H1 (cell line): ENCODE measurements at regions not wholly inside any gene's neighbourhood (a gene's known extent, or its start where the extent isn't known, plus 50 kb on each side); places are given as distances from the start of the nearest gene placed in this dataset.
A peak's percentile ranks its signal among the peaks of the same experiment; 100 is the strongest.

ENCODE experiments used
- CTCF ChIA-PET: fragments of 300-600 bp; sonication (Branson Sonifier 250); formaldehyde crosslinking; loops from one replicate; lab custom pipeline; 2021; ENCODE audit not compliant: partially characterized antibody; lab: Charles Lee
- POLR2A ChIA-PET: fragments of 300-600 bp; sonication (Branson Sonifier 250); formaldehyde crosslinking; loops from one replicate; lab custom pipeline; 2021; ENCODE audit warnings: inconsistent platforms; ENCODE audit not compliant: partially characterized antibody; lab: Charles Lee
- DNase-seq, 2 experiments: peaks; one replicate each; pipeline versions ENCODE4 v3.0.0 to v3.0.0-alpha.2; 2010 to 2022; ENCODE audit warnings: low spot score in 2 of 2, low read depth in 1 of 2, mixed read lengths in 1 of 2
- FAIRE-seq: peaks from 2 replicates; lab custom pipeline; 2011; peaks lifted over from hg19 to GRCh38; lab: Jason Lieb, UNC
- H2AFZ ChIP-seq: 2 replicates; pipeline ENCODE4 v1.8.1; 2012; ENCODE audit warnings: low read length, inconsistent platforms
- H2AK5ac ChIP-seq: 2 replicates; pipeline ENCODE4 v1.6.1; 2013; ENCODE audit warnings: low read depth, low read length
- H2BK120ac ChIP-seq: replicated peaks from 2 replicates; pipeline ENCODE3; 2013; ENCODE audit warnings: low read depth, low read length, inconsistent platforms
- H2BK12ac ChIP-seq: 2 replicates; pipeline ENCODE4 v1.6.1; 2013; ENCODE audit warnings: low read depth, low read length
- H2BK15ac ChIP-seq: 2 replicates; pipeline ENCODE4 v1.6.1; 2013; ENCODE audit warnings: low read length
- H2BK20ac ChIP-seq: 2 replicates; pipeline ENCODE4 v1.6.1; 2013; ENCODE audit warnings: low read length
- H2BK5ac ChIP-seq: 2 replicates; pipeline ENCODE4 v1.6.1; 2013; ENCODE audit warnings: low read depth, low read length
- H3K14ac ChIP-seq: 2 replicates; pipeline ENCODE4 v1.6.1; 2013; ENCODE audit warnings: inconsistent platforms; ENCODE audit not compliant: insufficient read length
- H3K18ac ChIP-seq: 2 replicates; pipeline ENCODE4 v1.6.1; 2013; ENCODE audit warnings: low read length; ENCODE audit errors: extremely low read depth
- H3K23ac ChIP-seq: 2 replicates; pipeline ENCODE4 v1.6.1; 2013; ENCODE audit warnings: inconsistent platforms; ENCODE audit not compliant: insufficient read length
- H3K23me2 ChIP-seq: 2 replicates; pipeline ENCODE4 v1.6.1; 2013; ENCODE audit warnings: low read depth, low read length
- H3K27ac ChIP-seq: 2 replicates; pipeline ENCODE4 v1.6.1; 2011; ENCODE audit warnings: low read depth, low read length, inconsistent platforms
- H3K27me3 ChIP-seq, 4 experiments: replicated peaks in 1 of 4; 1 replicate in 1 of 4; 2 replicates in 3 of 4; pipeline versions ENCODE4 v1.6.1 to v1.8.1; 2011 to 2013; ENCODE audit warnings: low read length in 3 of 4, mild to moderate bottlenecking in 3 of 4, inconsistent platforms in 2 of 4, mixed read lengths in 2 of 4, moderate library complexity in 1 of 4; ENCODE audit not compliant: control insufficient read depth in 3 of 4, insufficient read depth in 3 of 4; ENCODE audit errors: extremely low read depth in 1 of 4
- H3K36me3 ChIP-seq, 4 experiments: 2 replicates each; pipeline versions ENCODE4 v1.6.1 to v1.8.1; 2011 to 2013; ENCODE audit warnings: mild to moderate bottlenecking in 4 of 4, low read length in 3 of 4, moderate library complexity in 2 of 4, control low read depth in 1 of 4, inconsistent platforms in 1 of 4; ENCODE audit not compliant: insufficient read depth in 4 of 4, control insufficient read depth in 2 of 4
- H3K4ac ChIP-seq: replicated peaks from 2 replicates; pipeline ENCODE3; 2013; ENCODE audit warnings: low read length, low read depth, mixed read lengths, inconsistent platforms; ENCODE audit not compliant: insufficient read length
- H3K4me1 ChIP-seq, 4 experiments: replicated peaks in 1 of 4; 1 replicate in 1 of 4; 2 replicates in 3 of 4; pipeline versions ENCODE4 v1.6.1 to v1.8.1; 2011 to 2013; ENCODE audit warnings: low read length in 3 of 4, inconsistent platforms in 2 of 4, mixed read lengths in 1 of 4; ENCODE audit not compliant: insufficient read depth in 4 of 4, control insufficient read depth in 3 of 4
- H3K4me2 ChIP-seq, 2 experiments: 2 replicates each; pipeline versions ENCODE4 v1.6.1 to v1.8.1; 2011 to 2013; ENCODE audit warnings: low read depth in 2 of 2, low read length in 2 of 2, control low read depth in 1 of 2, inconsistent platforms in 1 of 2, mild to moderate bottlenecking in 1 of 2; ENCODE audit not compliant: insufficient read depth in 1 of 2
- H3K4me3 ChIP-seq, 4 experiments: fragments of 200-600, 300-600 bp in 1 of 4; sonication (generic), shearing (Covaris generic), sonication (Bioruptor Twin) in 1 of 4; 2 replicates each; pipeline versions ENCODE4 v1.5.1 to v1.8.1; 2011 to 2016; ENCODE audit warnings: low read length in 4 of 4, low read depth in 3 of 4, control low read depth in 2 of 4, inconsistent platforms in 2 of 4, mild to moderate bottlenecking in 2 of 4, mixed read lengths in 1 of 4, moderate library complexity in 1 of 4; ENCODE audit not compliant: insufficient read depth in 2 of 4; ENCODE audit errors: extremely low read depth in 1 of 4
- H3K56ac ChIP-seq: replicated peaks from 2 replicates; pipeline ENCODE3; 2013; ENCODE audit warnings: low read depth, mild to moderate bottlenecking, mixed read lengths, low read length, inconsistent platforms; ENCODE audit not compliant: insufficient read length
- H3K79me1 ChIP-seq: 2 replicates; pipeline ENCODE4 v1.6.1; 2013; ENCODE audit warnings: low read depth, low read length, control low read depth
- H3K79me2 ChIP-seq, 2 experiments: 2 replicates each; pipeline versions ENCODE4 v1.6.1 to v1.8.1; 2012 to 2013; ENCODE audit warnings: low read length in 2 of 2, mild to moderate bottlenecking in 2 of 2, inconsistent platforms in 1 of 2; ENCODE audit not compliant: insufficient read depth in 2 of 2, control insufficient read depth in 1 of 2
- H3K9ac ChIP-seq, 4 experiments: replicated peaks in 1 of 4; 1 replicate in 1 of 4; 2 replicates in 3 of 4; pipeline versions ENCODE4 v1.6.1 to v1.8.1; 2011 to 2013; ENCODE audit warnings: low read depth in 3 of 4, low read length in 3 of 4, control low read depth in 2 of 4, mild to moderate bottlenecking in 2 of 4, moderate library complexity in 2 of 4, inconsistent platforms in 1 of 4; ENCODE audit errors: extremely low read depth in 1 of 4
- H3K9me3 ChIP-seq, 2 experiments: 2 replicates each; pipeline versions ENCODE4 v1.6.1 to v1.8.1; 2012 to 2013; ENCODE audit warnings: mild to moderate bottlenecking in 2 of 2, moderate library complexity in 2 of 2, control low read depth in 1 of 2, inconsistent platforms in 1 of 2, low read depth in 1 of 2, low read length in 1 of 2, mixed read lengths in 1 of 2; ENCODE audit not compliant: insufficient read depth in 2 of 2
- H4K20me1 ChIP-seq, 2 experiments: replicated peaks in 1 of 2; 2 replicates each; pipeline versions ENCODE3 to v1.8.1; 2011 to 2013; ENCODE audit warnings: inconsistent platforms in 2 of 2, low read length in 2 of 2, mild to moderate bottlenecking in 1 of 2; ENCODE audit not compliant: insufficient read depth in 2 of 2, control insufficient read depth in 1 of 2
- H4K5ac ChIP-seq: 2 replicates; pipeline ENCODE4 v1.6.1; 2013; ENCODE audit warnings: low read length, low read depth, mixed read lengths, inconsistent platforms; ENCODE audit not compliant: insufficient read length
- H4K8ac ChIP-seq: 2 replicates; pipeline ENCODE4 v1.8.0; 2013; ENCODE audit warnings: mild to moderate bottlenecking, moderate library complexity, low read length, inconsistent platforms; ENCODE audit not compliant: insufficient read depth; ENCODE audit errors: extremely low read depth
- H4K91ac ChIP-seq: replicated peaks from 2 replicates; pipeline ENCODE3; 2013; ENCODE audit warnings: low read length, mixed read lengths, inconsistent platforms; ENCODE audit not compliant: insufficient read length
- CBX8 ChIP-seq: fragments of 300-800, 300-1000 bp; sonication (generic); IDR thresholded peaks from 2 replicates; pipeline ENCODE4 v1.7.1; 2016; ENCODE audit warnings: low read depth, low read length, borderline replicate concordance
- CREB1 ChIP-seq: IDR thresholded peaks from 2 replicates; pipeline ENCODE4 v1.6.1; 2012; ENCODE audit warnings: inconsistent platforms
- GTF2F1 ChIP-seq: IDR thresholded peaks from 2 replicates; pipeline ENCODE4 v1.6.1; 2012; ENCODE audit warnings: low read depth, low read length, improper control_type of control experiment, borderline replicate concordance
- KDM5A ChIP-seq: fragments of 200-600 bp; IDR thresholded peaks from 2 replicates; pipeline ENCODE4 v1.7.1; 2012; ENCODE audit warnings: mild to moderate bottlenecking, low read length, inconsistent platforms, mixed read lengths
- NANOG ChIP-seq: IDR thresholded peaks from 2 replicates; pipeline ENCODE4 v1.6.1; 2011; ENCODE audit warnings: low read length, low read depth, mild to moderate bottlenecking, inconsistent platforms; ENCODE audit not compliant: insufficient read depth, poor library complexity, severe bottlenecking
- POLR2AphosphoS5 ChIP-seq: IDR thresholded peaks from 2 replicates; pipeline ENCODE4 v1.6.1; 2011; ENCODE audit warnings: low read depth, low read length
- RXRA ChIP-seq: IDR thresholded peaks from 2 replicates; pipeline ENCODE4 v1.6.1; 2011; ENCODE audit warnings: low read depth, mild to moderate bottlenecking, low read length, moderate library complexity; ENCODE audit not compliant: insufficient read depth
- SAP30 ChIP-seq: fragments of 300-600 bp; sonication (generic); IDR thresholded peaks from 2 replicates; pipeline ENCODE4 v1.7.1; 2012; ENCODE audit warnings: low read length, moderate library complexity, mild to moderate bottlenecking, inconsistent platforms; ENCODE audit not compliant: insufficient read depth, insufficient replicate concordance
- SP1 ChIP-seq: IDR thresholded peaks from 2 replicates; pipeline ENCODE4 v1.6.1; 2011; ENCODE audit warnings: low read depth, low read length
- SP4 ChIP-seq: IDR thresholded peaks from 2 replicates; pipeline ENCODE4 v1.6.1; 2012; ENCODE audit warnings: low read length, inconsistent platforms
- TAF1 ChIP-seq: IDR thresholded peaks from 2 replicates; pipeline ENCODE4 v1.6.1; 2011; ENCODE audit warnings: mild to moderate bottlenecking, low read depth, low read length
- TEAD4 ChIP-seq: IDR thresholded peaks from 2 replicates; pipeline ENCODE4 v1.6.1; 2012; ENCODE audit warnings: low read depth, low read length, inconsistent platforms, mixed read lengths
- ZNF274 ChIP-seq: IDR thresholded peaks from 2 replicates; pipeline ENCODE4 v1.7.0; 2012; ENCODE audit warnings: low read length, borderline replicate concordance; ENCODE audit errors: extremely low read depth
- WGBS, 2 experiments: shearing (Covaris generic) in 1 of 2; methylation state at CpG; one replicate each; pipeline versions ENCODE4 v1.1.6 to v1.1.7; 2013 to 2015; ENCODE audit warnings: low lambda C conversion rate in 2 of 2, mixed read lengths in 2 of 2, inconsistent platforms in 1 of 2, low coverage in 1 of 2, missing lambda C conversion rate in 1 of 2; ENCODE audit not compliant: insufficient replicate concordance in 2 of 2, insufficient coverage in 1 of 2, insufficient read length in 1 of 2; ENCODE audit errors: extremely low coverage in 1 of 2, missing lambda C conversion rate in 1 of 2; 5-methylcytosine and 5-hydroxymethylcytosine counted together

GRCh38 chr2:76188334-76189008 is 477.8 kb upstream of the GCFC2 start:
- H3K18ac ChIP-seq: no peak overlapping the region
- no peak overlapping the region for H3K23ac ChIP-seq
- H3K23me2 ChIP-seq: no peaks in the 10 kb centered on the region
- H4K5ac ChIP-seq: no peak overlapping the region
- H3K36me3 ChIP-seq: no peaks in the 10 kb centered on the region
- no peak overlapping the region for H3K14ac ChIP-seq
- H3K56ac ChIP-seq: no peak overlapping the region
- H2BK12ac ChIP-seq: no peak overlapping the region
- peaks cover 0 to 1% (median 0%) of the 10 kb centered on the region in 4 experiments; a peak in 1 of 7 replicates for H3K27me3 ChIP-seq
- no peaks in the 10 kb centered on the region for H3K79me2 ChIP-seq
- no peaks in the 10 kb centered on the region for H4K20me1 ChIP-seq
- 98% methylated on average over 4 of the region's 4 CpGs; no CpG with 5 or more reads in 1 of the 2 experiments for WGBS, 2 experiments
- no peak overlapping the region for H3K4me2 ChIP-seq
- no peak for FAIRE-seq
- no peak overlapping the region for H3K27ac ChIP-seq
- H4K91ac ChIP-seq: no peak overlapping the region
- no peak overlapping the region for H2BK20ac ChIP-seq
- no peak overlapping the region for H4K8ac ChIP-seq
- no peaks in the 10 kb centered on the region for H3K4me1 ChIP-seq
- POLR2A ChIA-PET: no interaction called here
- no peak for DNase-seq
- H3K4ac ChIP-seq: no peak overlapping the region
- no peak overlapping the region for H2AK5ac ChIP-seq
- no peak overlapping the region for H2BK15ac ChIP-seq
- H3K4me3 ChIP-seq: no peak overlapping the region
- 0 out of 2 replicates have a peak overlapping the region, but pooled peaks have one; percentile 8 for H2AFZ ChIP-seq
- no peaks in the 10 kb centered on the region for H3K9me3 ChIP-seq
- H3K79me1 ChIP-seq: no peaks in the 10 kb centered on the region
- CTCF ChIA-PET: interaction anchor here (0.7 to 1.2 kb wide), 2 partner anchors 9 to 404 kb away, joined by 4 to 5 read pairs; no protein-coding TSS in a partner anchor
- TF ChIP-seq NANOG (no peak), ZNF274 (no peak), CBX8 (no peak), POLR2AphosphoS5 (no peak), RXRA (no peak), GTF2F1 (no peak), KDM5A (no peak), SP1 (no peak), SAP30 (no peak), CREB1 (no peak), TAF1 (no peak), TEAD4 (no peak), SP4 (no peak)
- TF ChIP-seq, all 59 proteins: peak for 0
- no peak overlapping the region for H3K9ac ChIP-seq
- no peak overlapping the region for H2BK5ac ChIP-seq
- H2BK120ac ChIP-seq: no peak overlapping the region
